HG03432 (cell line): ENCODE measurements at regions not wholly inside any gene's neighbourhood (a gene's known extent, or its start where the extent isn't known, plus 50 kb on each side); places are given as distances from the start of the nearest gene placed in this dataset.
"Not testable (repeated sequence)": the region's sequence is repeated elsewhere in the genome, so short reads cannot be mapped to it uniquely, and the experiment has no call there.

Experiments used
- ATAC-seq: cut with Tn5 transposase; IDR thresholded peaks from one replicate; pipeline ENCODE4 v1.9.1; 2021; ENCODE audit warnings: mild to moderate bottlenecking, moderate library complexity; ENCODE audit not compliant: unreplicated experiment

DNA sequence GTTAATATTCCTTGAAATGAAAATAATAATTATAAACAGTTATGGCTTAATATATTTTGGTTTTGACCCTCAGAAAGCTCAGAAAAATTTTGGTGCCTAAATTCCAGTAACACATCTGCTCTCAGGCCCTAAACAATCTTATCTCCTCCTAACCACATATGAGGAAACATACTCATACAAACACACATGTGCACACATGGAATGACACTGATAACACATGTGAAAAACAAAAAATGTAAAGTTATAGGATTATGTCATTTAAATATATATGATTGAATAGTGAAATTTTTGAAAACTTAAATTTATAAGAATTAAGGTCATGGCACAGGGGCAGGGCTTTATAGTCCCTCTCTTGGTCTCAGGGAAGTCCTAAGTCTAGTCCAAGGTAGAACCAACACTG lies 127.2 kb upstream of the TRPC7 start:
- no peak for ATAC-seq

GRCh38 chr5:136491806-136492205 lies 126.5 kb upstream of the TRPC7 start:
- ATAC-seq = no peak

DNA sequence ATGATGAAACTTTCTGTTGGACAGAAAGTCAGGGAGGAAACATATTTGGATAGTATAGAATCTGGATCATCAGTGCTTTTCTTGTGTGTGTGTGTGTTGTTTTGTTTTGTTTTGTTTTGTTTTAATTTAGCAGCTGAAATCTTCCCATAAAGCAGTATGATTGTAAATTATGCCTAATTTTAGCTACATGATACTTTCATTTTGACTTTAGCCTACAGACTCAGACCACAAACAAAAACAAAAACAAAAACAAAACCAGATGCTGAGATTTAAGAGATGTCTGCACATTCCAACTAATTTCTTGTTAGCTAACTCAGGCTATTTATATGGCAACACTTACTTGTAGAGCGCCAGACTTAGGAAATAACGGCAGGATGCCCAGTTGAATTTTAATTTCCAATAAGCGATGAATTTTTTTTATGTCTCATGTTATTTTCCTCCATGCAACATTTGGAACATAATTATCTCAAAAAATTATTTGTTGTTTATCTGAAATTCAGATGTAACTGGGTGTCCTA lies 119.5 kb upstream of the TRPC7 start:
- ATAC-seq = no peak

GRCh38 chr5:136482206-136482605 lies 116.9 kb upstream of the TRPC7 start:
- ATAC-seq = no peak

DNA sequence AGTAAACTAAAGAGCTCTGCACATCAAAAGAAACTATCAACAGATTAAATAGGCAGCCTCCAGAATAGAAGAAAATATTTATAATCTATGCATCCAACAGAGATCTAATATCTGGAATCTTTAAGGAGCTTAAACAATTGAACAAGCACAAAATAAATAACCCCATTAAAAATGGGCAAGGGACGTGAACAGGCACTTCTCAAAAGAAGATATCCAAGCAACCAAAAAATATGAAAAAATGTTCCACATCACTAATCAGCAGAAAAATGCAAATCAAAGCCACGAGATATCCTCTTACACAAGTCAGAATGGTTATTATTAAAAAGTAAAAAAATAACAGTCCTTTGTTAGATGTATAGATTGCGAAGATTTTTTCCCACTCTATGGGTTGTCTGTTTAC lies 109.1 kb upstream of the TRPC7 start:
- ATAC-seq = no peak

DNA sequence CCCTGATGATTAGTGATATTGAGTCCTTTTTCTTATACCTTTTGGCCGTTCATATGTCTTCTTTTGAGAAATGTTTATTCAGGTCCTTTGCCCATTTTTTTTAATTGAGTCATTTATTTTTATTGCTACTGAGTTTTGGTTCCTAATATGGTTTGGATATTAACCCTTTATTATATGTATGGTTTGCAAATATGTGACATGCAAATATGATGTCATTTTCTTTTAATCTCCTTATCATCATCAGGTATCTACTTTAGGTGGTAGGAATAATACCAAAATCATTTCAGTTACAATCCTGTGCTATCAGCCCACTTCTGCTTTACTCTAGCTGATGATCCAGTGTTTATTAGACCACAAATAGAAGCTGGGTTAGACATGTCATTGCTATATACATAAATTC lies 102.3 kb upstream of the TRPC7 start:
- no peak for ATAC-seq

DNA sequence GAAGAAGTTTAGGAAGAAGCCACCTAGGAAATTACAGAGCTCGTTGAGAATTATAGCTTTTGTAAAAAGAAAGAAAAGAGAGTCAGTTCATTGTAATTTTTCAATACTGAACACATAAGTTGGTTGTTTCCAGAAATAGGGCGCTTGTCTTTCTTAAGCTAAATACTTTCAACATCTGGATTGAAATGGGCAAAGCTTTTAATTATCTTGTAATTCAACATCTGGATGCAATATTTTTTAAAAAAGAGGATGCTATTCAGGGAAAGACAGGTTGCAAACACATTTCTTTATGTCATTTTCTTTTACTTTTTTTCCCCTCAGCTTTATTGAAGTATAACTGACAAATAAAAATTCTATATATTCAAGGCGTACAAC lies 100.7 kb upstream of the TRPC7 start:
- no peak for ATAC-seq

- ATAC-seq = no peak
These were observed 93.1 kb upstream of the TRPC7 start for GRCh38 chr5:136458481-136458880.

GRCh38 chr5:136457390-136458013 lies 92.2 kb upstream of the TRPC7 start:
- ATAC-seq = no peak

- ATAC-seq = no peak
These were observed 90.1 kb upstream of the TRPC7 start for GRCh38 chr5:136455409-136455808.

DNA sequence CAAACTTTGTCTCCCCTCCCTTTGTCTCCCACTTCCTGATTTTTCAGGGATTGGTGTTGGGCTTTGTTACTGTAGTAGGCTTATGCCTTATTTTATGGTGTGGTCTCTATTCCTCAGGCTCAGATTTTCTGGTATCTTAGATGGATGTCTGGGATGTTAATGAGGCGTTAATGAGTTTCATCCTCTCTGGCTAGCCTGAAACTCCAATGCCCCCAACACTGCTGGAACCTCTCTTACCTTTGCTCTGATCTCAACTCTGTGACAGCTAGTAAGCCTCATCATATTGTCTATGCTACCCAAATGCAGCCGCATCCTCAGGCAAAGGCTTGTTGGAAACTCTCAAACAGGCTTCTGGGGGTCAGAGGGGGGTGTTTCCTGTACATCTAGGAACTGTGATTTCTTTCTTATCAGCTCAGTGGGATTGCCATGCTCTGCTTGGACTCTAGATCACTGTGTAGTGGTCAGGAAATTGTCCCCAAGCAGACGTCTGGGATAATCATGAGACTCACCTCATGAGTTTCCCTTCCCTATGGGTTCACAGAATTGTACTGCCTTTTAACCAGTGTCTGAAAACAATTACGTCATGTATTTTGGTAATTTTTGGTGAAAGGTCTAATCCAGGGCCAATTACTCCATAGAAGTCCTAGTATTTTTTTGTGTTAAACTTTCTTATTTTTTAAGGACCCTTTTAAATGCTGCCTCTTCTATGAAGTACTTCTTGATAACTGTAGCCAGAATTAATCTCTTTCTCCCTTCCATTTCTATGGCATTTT lies 88.8 kb upstream of the TRPC7 start:
- no peak for ATAC-seq

DNA sequence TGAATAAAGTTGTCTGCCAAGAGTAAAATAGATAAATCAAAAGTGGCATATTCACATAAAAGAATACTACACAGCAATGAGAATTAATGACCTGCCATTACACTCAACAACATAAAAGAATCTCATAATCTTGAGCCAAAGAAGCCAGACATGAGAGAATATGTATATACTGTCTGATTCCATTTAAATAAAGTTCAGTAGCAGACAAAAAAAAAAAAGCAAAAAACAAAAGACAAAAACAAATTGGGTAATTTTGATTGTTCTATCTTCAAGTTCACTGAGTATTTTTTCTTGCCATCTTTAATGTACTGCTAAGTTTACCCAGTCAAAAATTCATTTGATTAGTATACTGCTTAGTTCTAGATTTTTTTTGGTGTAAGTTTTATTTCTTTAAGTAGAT lies 87.9 kb upstream of the TRPC7 start:
- ATAC-seq = no peak

DNA sequence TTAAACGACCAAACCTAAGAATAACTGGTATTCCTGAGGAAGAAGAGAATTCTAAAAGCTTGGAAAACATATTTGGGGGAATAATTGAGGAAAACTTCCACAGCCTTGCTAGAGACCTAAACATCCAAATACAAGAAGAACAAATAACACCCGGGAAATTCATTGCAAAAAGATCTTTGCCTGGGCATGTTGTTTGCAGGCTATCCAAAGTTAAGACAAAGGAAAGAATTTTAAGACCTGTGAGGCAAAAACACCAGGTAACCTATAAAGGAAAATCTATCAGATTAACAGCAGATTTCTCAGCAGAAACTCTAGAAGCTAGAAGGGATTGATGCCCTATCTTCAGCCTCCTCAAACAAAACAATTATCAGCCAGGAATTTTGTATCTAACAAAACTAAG lies 82.2 kb upstream of the TRPC7 start:
- ATAC-seq = not testable (repeated sequence)

GRCh38 chr5:136446565-136446964 lies 81.2 kb upstream of the TRPC7 start:
- no peak for ATAC-seq

GRCh38 chr5:136444099-136444498 lies 78.8 kb upstream of the TRPC7 start:
- ATAC-seq = not testable (repeated sequence)

- ATAC-seq = no peak
These were observed 74.0 kb upstream of the TRPC7 start for GRCh38 chr5:136439367-136439766.

- no peak for ATAC-seq
These were observed 70.7 kb upstream of the TRPC7 start for GRCh38 chr5:136435946-136436543.

DNA sequence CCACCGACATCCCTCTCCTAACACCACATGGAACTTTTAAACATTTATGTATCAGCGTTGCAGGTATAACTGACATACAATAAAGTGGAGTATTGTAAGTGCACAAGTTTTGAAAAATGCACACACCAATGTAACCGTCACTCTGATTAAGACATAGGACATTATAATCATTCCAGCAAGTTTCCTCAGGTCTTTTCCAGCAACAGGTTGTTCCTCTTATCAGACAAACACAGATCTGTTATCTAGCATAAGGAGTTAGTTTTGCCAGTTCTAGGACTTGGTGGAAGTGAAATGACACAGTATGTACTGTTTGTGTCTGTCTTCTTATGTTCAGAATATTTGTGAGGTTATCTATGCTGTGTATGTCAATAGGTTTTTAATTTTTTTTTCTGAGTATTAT lies 69.5 kb upstream of the TRPC7 start:
- ATAC-seq = no peak

DNA sequence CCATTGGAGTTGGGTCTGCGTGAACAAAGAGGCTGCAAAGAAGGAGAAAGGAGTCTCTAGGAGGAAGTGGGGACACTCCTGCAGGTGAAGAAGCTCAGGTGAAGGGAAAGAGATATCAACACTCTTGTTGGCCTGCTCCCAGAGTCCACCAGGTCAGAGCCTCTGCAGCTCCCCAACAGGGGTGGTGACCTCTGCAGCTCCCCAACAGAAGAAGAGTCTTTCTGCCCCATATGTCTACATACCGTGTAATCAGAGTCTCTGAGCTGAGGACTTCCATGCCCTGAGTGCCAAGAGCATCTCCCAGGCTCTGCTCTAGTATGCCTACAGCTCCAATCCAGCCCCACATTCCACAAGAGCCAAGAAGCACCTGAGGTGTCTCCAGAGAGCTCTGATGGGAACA lies 67.4 kb upstream of the TRPC7 start:
- ATAC-seq = no peak

GRCh38 chr5:136430081-136430480 lies 64.7 kb upstream of the TRPC7 start:
- ATAC-seq = no peak

- ATAC-seq = no peak
These were observed 62.1 kb upstream of the TRPC7 start for GRCh38 chr5:136427426-136427825.

GRCh38 chr5:136425921-136426320 lies 60.6 kb upstream of the TRPC7 start:
- no peak for ATAC-seq
